Keratinocyte (primary cell): ENCODE measurements at regions not wholly inside any gene's neighbourhood (a gene's known extent, or its start where the extent isn't known, plus 50 kb on each side); places are given as distances from the start of the nearest gene placed in this dataset.

Experiments used
- DNase-seq: peaks from one replicate; pipeline ENCODE4 v3.0.0-alpha.2; 2011; ENCODE audit warnings: low read depth, missing footprints, low spot score
- FAIRE-seq: peaks from 2 replicates; lab custom pipeline; 2011; peaks lifted over from hg19 to GRCh38; lab: Jason Lieb, UNC
- H2AFZ ChIP-seq: 2 replicates; pipeline ENCODE4 v1.6.0; 2012; ENCODE audit warnings: low read length, control low read depth, inconsistent platforms; ENCODE audit not compliant: control insufficient read depth
- H3K27ac ChIP-seq: 2 replicates; pipeline ENCODE4 v1.5.1; 2011; ENCODE audit warnings: low read length; ENCODE audit not compliant: control insufficient read depth, insufficient read depth
- H3K27me3 ChIP-seq: 3 replicates; pipeline ENCODE4 v1.6.0; 2011; ENCODE audit warnings: low read length; ENCODE audit not compliant: control insufficient read depth, insufficient read depth; ENCODE audit errors: extremely low read depth
- H3K36me3 ChIP-seq, 2 experiments: 2 replicates in 1 of 2; 3 replicates in 1 of 2; pipeline ENCODE4 v1.5.1; 2011; ENCODE audit warnings: low read length in 2 of 2, mild to moderate bottlenecking in 1 of 2; ENCODE audit not compliant: control insufficient read depth in 2 of 2, insufficient read depth in 2 of 2; ENCODE audit errors: extremely low read depth in 1 of 2
- H3K4me1 ChIP-seq: 3 replicates; pipeline ENCODE4 v1.5.1; 2011; ENCODE audit warnings: low read length; ENCODE audit not compliant: control insufficient read depth, insufficient read depth; ENCODE audit errors: extremely low read depth
- H3K4me2 ChIP-seq: 3 replicates; pipeline ENCODE4 v1.6.0; 2011; ENCODE audit warnings: low read depth, low read length; ENCODE audit not compliant: control insufficient read depth, insufficient read depth; ENCODE audit errors: extremely low read depth
- H3K4me3 ChIP-seq, 3 experiments: fragments of 200-600 bp in 1 of 3; sonication (generic) in 1 of 3; 2 replicates in 2 of 3; 3 replicates in 1 of 3; pipeline ENCODE4 v1.5.1; 2011 to 2016; ENCODE audit warnings: low read length in 3 of 3, mild to moderate bottlenecking in 3 of 3, control low read depth in 2 of 3, inconsistent platforms in 1 of 3, low read depth in 1 of 3, mixed read lengths in 1 of 3, mixed run types in 1 of 3, moderate library complexity in 1 of 3; ENCODE audit not compliant: control insufficient read depth in 2 of 3, insufficient read depth in 2 of 3; ENCODE audit errors: extremely low read depth in 1 of 3
- H3K79me2 ChIP-seq: 2 replicates; pipeline ENCODE4 v1.6.0; 2012; ENCODE audit warnings: low read length; ENCODE audit not compliant: control insufficient read depth, insufficient read depth
- H3K9ac ChIP-seq: 3 replicates; pipeline ENCODE4 v1.6.0; 2011; ENCODE audit warnings: low read length; ENCODE audit not compliant: control insufficient read depth, insufficient read depth; ENCODE audit errors: extremely low read depth
- H3K9me1 ChIP-seq: 3 replicates; pipeline ENCODE4 v1.6.0; 2011; ENCODE audit warnings: low read length; ENCODE audit not compliant: control insufficient read depth, insufficient read depth; ENCODE audit errors: extremely low read depth
- H3K9me3 ChIP-seq: 2 replicates; pipeline ENCODE4 v1.5.1; 2012; ENCODE audit warnings: low read depth, low read length; ENCODE audit not compliant: control insufficient read depth
- H4K20me1 ChIP-seq: 3 replicates; pipeline ENCODE4 v1.6.0; 2011; ENCODE audit warnings: low read length; ENCODE audit not compliant: control insufficient read depth, insufficient read depth; ENCODE audit errors: extremely low read depth
- EZH2 ChIP-seq: IDR thresholded peaks from one replicate; pipeline ENCODE4 v1.6.1; 2012; ENCODE audit warnings: inconsistent platforms, mild to moderate bottlenecking, low read length, moderate library complexity
- dilution Hi-C: fragments of 300-500 bp; cut with MboI; formaldehyde crosslinking; loops from one replicate; pipeline ENCODE4 v1.7.0; 2020; ENCODE audit warnings: low sequenced_read_pairs; ENCODE audit not compliant: extremely low pct_ligation_motif_present
- TF ChIP-seq, protein P1 (sequence below), 3 experiments: IDR thresholded peaks in 1 of 3; conservative IDR thresholded peaks in 1 of 3; optimal IDR thresholded peaks in 1 of 3; 2 replicates in 2 of 3; 3 replicates in 1 of 3; pipeline versions ENCODE3 to v1.5.1; 2011; ENCODE audit warnings: low read length in 3 of 3, mild to moderate bottlenecking in 3 of 3, moderate library complexity in 2 of 3, control low read depth in 1 of 3, inconsistent platforms in 1 of 3; ENCODE audit not compliant: insufficient read depth in 2 of 3; ENCODE audit errors: extremely low read depth in 1 of 3

DNA sequence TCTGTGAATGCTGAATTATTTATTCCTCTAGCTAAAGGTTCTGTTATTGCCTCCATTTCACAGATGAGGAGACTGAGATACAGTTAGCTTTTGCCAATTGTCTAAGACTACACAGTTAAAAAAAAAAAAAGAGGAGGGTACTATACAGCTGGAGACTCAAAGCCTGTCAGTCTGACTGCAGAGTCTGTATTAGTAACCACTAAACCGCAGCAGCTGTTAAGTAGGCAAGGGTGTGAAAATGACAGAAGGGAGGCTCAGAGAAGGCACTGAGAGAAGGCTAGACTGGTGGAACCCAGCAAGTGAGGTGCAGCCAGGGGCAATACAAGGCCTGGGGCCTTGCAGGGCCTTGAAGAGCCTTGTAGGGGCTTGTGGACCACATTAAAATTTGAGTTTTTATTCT, 181.2 kb downstream of the CSNK2A3 start:
- dilution Hi-C loops, result no loop called here
- Histone ChIP-seq H3K9ac (no peak overlapping the region), H3K27me3 (no peaks in the 10 kb centered on the region), H3K36me3 (no peaks in the 10 kb centered on the region), H3K9me3 (no peaks in the 10 kb centered on the region), H3K79me2 (no peaks in the 10 kb centered on the region), H4K20me1 (no peaks in the 10 kb centered on the region), H3K4me1 (peaks cover 8% of the 10 kb centered on the region), H2AFZ (no peak overlapping the region), H3K4me2 (no peak overlapping the region), H3K4me3 (no peak overlapping the region), H3K27ac (no peak overlapping the region), H3K9me1 (no peaks in the 10 kb centered on the region)
- FAIRE-seq, result no peak
- DNase-seq, result no peak
- TF ChIP-seq, protein P1, sequence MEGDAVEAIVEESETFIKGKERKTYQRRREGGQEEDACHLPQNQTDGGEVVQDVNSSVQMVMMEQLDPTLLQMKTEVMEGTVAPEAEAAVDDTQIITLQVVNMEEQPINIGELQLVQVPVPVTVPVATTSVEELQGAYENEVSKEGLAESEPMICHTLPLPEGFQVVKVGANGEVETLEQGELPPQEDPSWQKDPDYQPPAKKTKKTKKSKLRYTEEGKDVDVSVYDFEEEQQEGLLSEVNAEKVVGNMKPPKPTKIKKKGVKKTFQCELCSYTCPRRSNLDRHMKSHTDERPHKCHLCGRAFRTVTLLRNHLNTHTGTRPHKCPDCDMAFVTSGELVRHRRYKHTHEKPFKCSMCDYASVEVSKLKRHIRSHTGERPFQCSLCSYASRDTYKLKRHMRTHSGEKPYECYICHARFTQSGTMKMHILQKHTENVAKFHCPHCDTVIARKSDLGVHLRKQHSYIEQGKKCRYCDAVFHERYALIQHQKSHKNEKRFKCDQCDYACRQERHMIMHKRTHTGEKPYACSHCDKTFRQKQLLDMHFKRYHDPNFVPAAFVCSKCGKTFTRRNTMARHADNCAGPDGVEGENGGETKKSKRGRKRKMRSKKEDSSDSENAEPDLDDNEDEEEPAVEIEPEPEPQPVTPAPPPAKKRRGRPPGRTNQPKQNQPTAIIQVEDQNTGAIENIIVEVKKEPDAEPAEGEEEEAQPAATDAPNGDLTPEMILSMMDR (optimal IDR thresholded peaks at IDR 0.05 in 1 of 3, IDR thresholded peaks at IDR 0.05 in 1 of 3, conservative IDR thresholded peaks at IDR 0.05 in 1 of 3; ENCODE audit: extremely low read depth in 1 of 3, insufficient read depth in 2 of 3, low read length in 3 of 3), result no peak
- no peak for TF ChIP-seq EZH2

DNA sequence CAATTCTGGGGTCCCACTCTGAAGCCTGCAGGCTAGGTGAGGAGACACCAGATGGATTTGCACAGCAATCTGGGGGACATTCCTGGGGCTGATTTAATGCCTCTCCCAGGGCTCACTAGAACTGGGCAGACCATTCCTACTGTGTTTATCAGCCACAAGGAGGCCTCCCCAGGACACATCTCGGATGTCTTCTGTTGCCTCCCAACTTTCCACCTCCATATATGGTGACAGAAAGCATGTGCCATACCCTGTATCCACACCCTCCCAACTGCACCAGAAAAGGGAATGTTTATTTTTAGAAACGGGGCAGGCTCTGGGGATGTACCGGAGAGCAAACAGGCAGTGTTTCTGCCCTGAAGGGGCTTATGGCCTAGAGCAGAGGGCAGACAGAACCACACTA, 181.8 kb downstream of the CSNK2A3 start:
- no peaks in the 10 kb centered on the region for H3K9me1 ChIP-seq
- H3K79me2 ChIP-seq, result no peaks in the 10 kb centered on the region
- no peak overlapping the region for H3K9ac ChIP-seq
- DNase-seq (no peak), FAIRE-seq (no peak)
- dilution Hi-C loops, result no loop called here
- no peaks in the 10 kb centered on the region for H4K20me1 ChIP-seq
- TF ChIP-seq, protein P1 (optimal IDR thresholded peaks at IDR 0.05 in 1 of 3, IDR thresholded peaks at IDR 0.05 in 1 of 3, conservative IDR thresholded peaks at IDR 0.05 in 1 of 3; ENCODE audit: extremely low read depth in 1 of 3, insufficient read depth in 2 of 3, low read length in 3 of 3), result no peak
- no peak for TF ChIP-seq EZH2
- H2AFZ ChIP-seq, result no peak overlapping the region
- peaks cover 8% of the 10 kb centered on the region for H3K4me1 ChIP-seq
- no peaks in the 10 kb centered on the region for H3K36me3 ChIP-seq
- no peak overlapping the region for H3K27ac ChIP-seq
- H3K4me3 ChIP-seq, result no peak overlapping the region
- H3K4me2 ChIP-seq, result no peak overlapping the region
- no peaks in the 10 kb centered on the region for H3K9me3 ChIP-seq
- H3K27me3 ChIP-seq, result no peaks in the 10 kb centered on the region
